ENCODE measurements at regions not wholly inside any gene's neighbourhood (a gene's known extent, or its start where the extent isn't known, plus 50 kb on each side); places are given as distances from the start of the nearest gene placed in this dataset.

DNA sequence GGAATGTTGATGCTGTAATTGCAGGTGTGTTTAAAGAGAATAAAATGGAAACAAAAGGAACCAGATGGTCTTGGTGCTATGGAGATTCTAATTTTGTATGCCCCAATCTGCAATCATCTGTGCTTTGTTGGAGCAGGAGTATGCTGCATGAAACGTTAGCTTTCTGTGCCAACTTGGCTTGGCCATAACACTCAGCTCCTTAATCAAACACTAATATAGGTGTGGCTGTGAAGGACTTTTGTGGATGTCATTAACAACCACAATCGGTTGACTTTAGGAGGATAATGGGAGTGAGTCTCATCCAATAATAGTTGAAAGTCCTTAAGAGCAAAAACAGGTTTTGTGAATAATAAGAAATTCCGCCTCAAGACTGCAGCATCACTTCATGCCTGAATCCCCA is 399.2 kb downstream of the NLGN4X start:
- H3K4me3 ChIP-seq: no peak overlapping the region
- in situ Hi-C loops (cut with MboI; ENCODE audit: low sequenced_read_pairs): no loop called here
- DNase-seq (ENCODE audit: low spot score in 2 of 2): no peak
- no peaks in the 10 kb centered on the region for H3K9me3 ChIP-seq
- H3K27me3 ChIP-seq (ENCODE audit: low read depth): no peaks in the 10 kb centered on the region
- H3K36me3 ChIP-seq (replicated peaks): no peaks in the 10 kb centered on the region
- no peaks in the 10 kb centered on the region for H3K4me1 ChIP-seq

- in situ Hi-C loops (cut with MboI; ENCODE audit: low sequenced_read_pairs): no loop called here
- Histone ChIP-seq H3K9me3 (no peaks in the 10 kb centered on the region), H3K27me3 (ENCODE audit: low read depth) (no peaks in the 10 kb centered on the region), H3K4me1 (no peaks in the 10 kb centered on the region), H3K4me3 (no peak overlapping the region), H3K36me3 (replicated peaks) (no peaks in the 10 kb centered on the region)
- no peak for DNase-seq (ENCODE audit: low spot score in 2 of 2)
Measured at GRCh38 chrX:5829060-5829459, 399.6 kb downstream of the NLGN4X start.

- Histone ChIP-seq H3K27me3 (ENCODE audit: low read depth) (no peaks in the 10 kb centered on the region), H3K4me3 (no peak overlapping the region), H3K9me3 (no peaks in the 10 kb centered on the region), H3K36me3 (replicated peaks) (no peaks in the 10 kb centered on the region), H3K4me1 (no peaks in the 10 kb centered on the region)
- no peak for DNase-seq (ENCODE audit: low spot score in 2 of 2)
- in situ Hi-C loops (cut with MboI; ENCODE audit: low sequenced_read_pairs): no loop called here
Measured at GRCh38 chrX:5823903-5824302, 404.8 kb downstream of the NLGN4X start.

DNA sequence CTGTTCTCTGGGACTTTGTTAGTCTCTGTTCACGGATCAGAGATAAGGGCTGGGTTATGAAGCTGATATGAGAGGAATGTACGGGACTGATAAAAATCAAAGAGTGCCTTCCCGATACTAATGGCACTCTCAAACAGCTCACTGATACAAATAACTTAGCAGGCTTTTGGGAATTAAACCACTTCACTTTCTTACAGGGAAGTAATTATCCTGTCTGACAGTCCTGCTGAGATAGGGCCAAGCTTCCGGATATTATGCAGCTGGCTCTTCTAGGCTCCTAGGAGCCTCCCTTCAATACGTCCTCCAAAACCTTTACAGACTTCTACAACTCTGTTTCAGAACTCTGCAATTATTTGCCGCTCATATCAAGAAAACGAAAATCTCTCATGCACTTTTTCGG is 418.0 kb downstream of the NLGN4X start:
- Histone ChIP-seq H3K4me3 (no peak overlapping the region), H3K4me1 (no peaks in the 10 kb centered on the region), H3K27me3 (ENCODE audit: low read depth) (no peaks in the 10 kb centered on the region), H3K9me3 (no peaks in the 10 kb centered on the region), H3K36me3 (replicated peaks) (no peaks in the 10 kb centered on the region)
- no peak for DNase-seq (ENCODE audit: low spot score in 2 of 2)
- in situ Hi-C loops (cut with MboI; ENCODE audit: low sequenced_read_pairs): no loop called here

- no peak for DNase-seq (ENCODE audit: low spot score in 2 of 2)
- Histone ChIP-seq H3K4me1 (no peaks in the 10 kb centered on the region), H3K4me3 (no peak overlapping the region), H3K27me3 (ENCODE audit: low read depth) (no peaks in the 10 kb centered on the region), H3K9me3 (no peaks in the 10 kb centered on the region), H3K36me3 (replicated peaks) (no peaks in the 10 kb centered on the region)
- in situ Hi-C loops (cut with MboI; ENCODE audit: low sequenced_read_pairs): no loop called here
Measured at GRCh38 chrX:5807181-5807580, 421.5 kb downstream of the NLGN4X start.

- Histone ChIP-seq H3K36me3 (replicated peaks) (no peaks in the 10 kb centered on the region), H3K9me3 (no peaks in the 10 kb centered on the region), H3K4me1 (no peaks in the 10 kb centered on the region), H3K4me3 (no peak overlapping the region), H3K27me3 (ENCODE audit: low read depth) (no peaks in the 10 kb centered on the region)
- in situ Hi-C loops (cut with MboI; ENCODE audit: low sequenced_read_pairs): no loop called here
- DNase-seq (ENCODE audit: low spot score in 2 of 2): no peak
Measured at GRCh38 chrX:5802391-5802790, 426.3 kb downstream of the NLGN4X start.

DNA sequence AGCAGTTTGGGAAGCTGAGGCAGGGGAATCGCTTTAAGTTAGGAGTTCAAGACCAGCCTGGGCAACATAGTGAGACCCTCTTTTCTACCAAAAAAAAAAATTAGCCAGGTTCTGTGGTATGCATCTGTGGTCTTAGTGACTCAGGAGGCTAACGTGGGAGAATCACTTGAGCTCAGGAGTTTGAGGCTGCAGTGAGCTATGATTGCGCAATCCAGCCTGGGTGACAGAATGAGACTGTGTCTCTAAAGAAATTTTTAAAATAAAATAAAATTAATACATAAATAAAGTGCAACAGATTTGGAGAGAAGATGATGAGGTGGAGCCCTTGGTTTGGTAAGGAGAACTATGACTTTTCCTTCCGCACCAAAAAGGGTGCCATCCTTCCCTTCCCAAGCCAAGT is 436.9 kb downstream of the NLGN4X start:
- no peak for DNase-seq (ENCODE audit: low spot score in 2 of 2)
- in situ Hi-C loops (cut with MboI; ENCODE audit: low sequenced_read_pairs): no loop called here
- H3K36me3 ChIP-seq (replicated peaks): no peaks in the 10 kb centered on the region

GRCh38 chrX:5788910-5789309 is 439.8 kb downstream of the NLGN4X start:
- no peaks in the 10 kb centered on the region for H3K9me3 ChIP-seq
- H3K27me3 ChIP-seq (ENCODE audit: low read depth): no peaks in the 10 kb centered on the region
- in situ Hi-C loops (cut with MboI; ENCODE audit: low sequenced_read_pairs): no loop called here
- H3K36me3 ChIP-seq (replicated peaks): no peaks in the 10 kb centered on the region
- DNase-seq (ENCODE audit: low spot score in 2 of 2): no peak
- H3K4me1 ChIP-seq: no peaks in the 10 kb centered on the region
- H3K4me3 ChIP-seq: no peak overlapping the region

More for the DNA sequence above, 436.9 kb downstream of the NLGN4X start:
- no peak overlapping the region for H3K4me3 ChIP-seq
- no peaks in the 10 kb centered on the region for H3K4me1 ChIP-seq
- H3K27me3 ChIP-seq (ENCODE audit: low read depth): no peaks in the 10 kb centered on the region
- H3K9me3 ChIP-seq: no peaks in the 10 kb centered on the region; the same call in 1 of the 2 replicates

- no peak for DNase-seq (ENCODE audit: low spot score in 2 of 2)
- no peaks in the 10 kb centered on the region for H3K27me3 ChIP-seq (ENCODE audit: low read depth)
- no peaks in the 10 kb centered on the region for H3K36me3 ChIP-seq (replicated peaks)
- H3K9me3 ChIP-seq: no peaks in the 10 kb centered on the region
- H3K4me3 ChIP-seq: no peak overlapping the region
- in situ Hi-C loops (cut with MboI; ENCODE audit: low sequenced_read_pairs): no loop called here
- no peaks in the 10 kb centered on the region for H3K4me1 ChIP-seq
Measured at GRCh38 chrX:5780821-5781220, 447.8 kb downstream of the NLGN4X start.

DNA sequence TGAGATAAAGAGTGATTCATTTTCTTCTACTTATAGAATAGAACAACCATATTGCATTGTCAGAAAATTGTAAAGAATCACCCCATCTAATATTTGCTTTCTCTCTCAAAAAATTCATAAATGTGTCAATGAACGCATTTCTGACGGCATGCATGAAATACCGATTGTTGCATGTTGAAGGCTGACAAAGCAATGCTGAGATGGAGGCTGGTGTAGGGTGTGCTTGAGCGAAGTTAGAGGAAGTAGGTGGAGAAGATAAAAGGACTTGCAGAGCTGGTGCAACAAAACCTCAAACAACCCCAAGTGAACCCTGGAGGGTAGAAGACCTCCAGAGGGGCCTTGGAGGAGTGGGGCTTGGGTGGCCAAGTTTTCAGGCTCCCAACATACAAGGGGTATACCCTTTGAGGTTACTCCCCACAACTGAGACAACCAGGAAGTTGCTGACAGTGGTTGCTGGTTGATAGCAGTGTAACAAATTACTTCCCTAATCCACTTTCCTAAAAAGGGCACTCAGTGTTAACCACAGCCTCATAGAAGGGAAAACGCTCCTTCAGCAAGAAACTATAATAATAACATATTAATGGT is 452.7 kb downstream of the NLGN4X start:
- in situ Hi-C loops (cut with MboI; ENCODE audit: low sequenced_read_pairs): no loop called here
- H3K4me1 ChIP-seq: no peaks in the 10 kb centered on the region
- no peaks in the 10 kb centered on the region for H3K36me3 ChIP-seq (replicated peaks)
- no peaks in the 10 kb centered on the region for H3K9me3 ChIP-seq
- DNase-seq (ENCODE audit: low spot score in 2 of 2): no peak
- H3K4me3 ChIP-seq: no peak overlapping the region
- no peaks in the 10 kb centered on the region for H3K27me3 ChIP-seq (ENCODE audit: low read depth)

DNA sequence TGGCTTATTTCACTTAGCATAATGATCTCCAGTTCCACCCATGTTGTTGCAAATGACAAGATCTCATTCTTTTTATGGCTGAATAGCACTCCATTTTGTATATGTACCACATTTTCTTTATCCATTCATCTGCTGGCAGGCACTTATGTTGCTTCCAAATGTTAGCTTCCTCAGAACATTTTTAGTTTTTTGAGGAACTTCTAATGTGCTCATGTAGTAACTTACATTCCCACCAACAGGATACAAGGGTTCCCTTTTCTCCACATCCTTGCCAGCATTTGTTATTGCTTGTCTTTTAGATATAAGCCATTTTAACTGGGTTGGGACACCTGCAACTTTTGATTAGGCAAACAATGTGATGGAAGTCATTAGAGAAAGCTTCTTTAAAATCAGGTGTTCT is 454.2 kb downstream of the NLGN4X start:
- in situ Hi-C loops (cut with MboI; ENCODE audit: low sequenced_read_pairs): no loop called here
- DNase-seq (ENCODE audit: low spot score in 2 of 2): no peak
- Histone ChIP-seq H3K4me3 (no peak overlapping the region), H3K27me3 (ENCODE audit: low read depth) (no peaks in the 10 kb centered on the region), H3K9me3 (no peaks in the 10 kb centered on the region), H3K4me1 (no peaks in the 10 kb centered on the region), H3K36me3 (replicated peaks) (no peaks in the 10 kb centered on the region)

- in situ Hi-C loops (cut with MboI; ENCODE audit: low sequenced_read_pairs): no loop called here
- no peaks in the 10 kb centered on the region for H3K4me1 ChIP-seq
- no peaks in the 10 kb centered on the region for H3K36me3 ChIP-seq (replicated peaks)
- DNase-seq (ENCODE audit: low spot score in 2 of 2): no peak
- H3K4me3 ChIP-seq: no peak overlapping the region
- no peaks in the 10 kb centered on the region for H3K9me3 ChIP-seq
- H3K27me3 ChIP-seq (ENCODE audit: low read depth): no peaks in the 10 kb centered on the region
Measured at GRCh38 chrX:5771441-5771840, 457.2 kb downstream of the NLGN4X start.

GRCh38 chrX:5756616-5757015 is 472.1 kb downstream of the NLGN4X start:
- no peaks in the 10 kb centered on the region for H3K27me3 ChIP-seq (ENCODE audit: low read depth)
- in situ Hi-C loops (cut with MboI; ENCODE audit: low sequenced_read_pairs): no loop called here
- no peaks in the 10 kb centered on the region for H3K9me3 ChIP-seq
- no peaks in the 10 kb centered on the region for H3K36me3 ChIP-seq (replicated peaks)
- no peaks in the 10 kb centered on the region for H3K4me1 ChIP-seq
- DNase-seq (ENCODE audit: low spot score in 2 of 2): no peak
- no peak overlapping the region for H3K4me3 ChIP-seq

- no peak for DNase-seq (ENCODE audit: low spot score in 2 of 2)
- in situ Hi-C loops (cut with MboI; ENCODE audit: low sequenced_read_pairs): no loop called here
- H3K4me3 ChIP-seq: no peak overlapping the region
- H3K4me1 ChIP-seq: no peaks in the 10 kb centered on the region
- H3K36me3 ChIP-seq (replicated peaks): no peaks in the 10 kb centered on the region
- no peaks in the 10 kb centered on the region for H3K9me3 ChIP-seq
- H3K27me3 ChIP-seq (ENCODE audit: low read depth): no peaks in the 10 kb centered on the region
Measured at GRCh38 chrX:5753291-5753690, 475.4 kb downstream of the NLGN4X start.

DNA sequence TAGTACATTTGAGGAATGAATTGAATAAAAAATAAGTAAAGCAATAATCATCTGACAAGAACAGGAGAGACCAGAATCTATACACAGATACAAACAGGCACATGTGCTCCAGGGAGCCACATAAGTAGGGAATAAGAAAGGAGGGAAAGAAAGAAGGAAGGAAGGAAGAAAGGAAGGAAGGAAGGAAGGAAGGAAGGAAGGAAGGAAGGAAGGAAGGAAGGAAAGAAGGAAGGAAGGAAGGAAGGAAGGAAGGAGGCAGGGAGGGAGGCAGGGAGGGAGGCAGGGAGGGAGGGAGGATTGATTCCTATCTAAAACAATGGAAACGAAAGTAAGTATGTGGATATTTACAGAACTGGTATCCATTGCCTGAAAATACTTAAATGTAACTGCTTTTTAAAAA is 475.8 kb downstream of the NLGN4X start:
- no peaks in the 10 kb centered on the region for H3K36me3 ChIP-seq (replicated peaks)

More for the DNA sequence above, 475.8 kb downstream of the NLGN4X start:
- Histone ChIP-seq H3K9me3 (no peaks in the 10 kb centered on the region), H3K27me3 (ENCODE audit: low read depth) (no peaks in the 10 kb centered on the region), H3K4me1 (no peaks in the 10 kb centered on the region), H3K4me3 (no peak overlapping the region)
- DNase-seq (ENCODE audit: low spot score in 2 of 2): no peak
- in situ Hi-C loops (cut with MboI; ENCODE audit: low sequenced_read_pairs): no loop called here

Data from HAP-1 (cell line).